HG02642 (cell line): ENCODE measurements at regions not wholly inside any gene's neighbourhood (a gene's known extent, or its start where the extent isn't known, plus 50 kb on each side); places are given as distances from the start of the nearest gene placed in this dataset.

Source experiments
- ATAC-seq: cut with Tn5 transposase; IDR thresholded peaks from one replicate; pipeline ENCODE4 v1.9.1; 2021; ENCODE audit warnings: mild to moderate bottlenecking; ENCODE audit not compliant: unreplicated experiment, poor library complexity

DNA sequence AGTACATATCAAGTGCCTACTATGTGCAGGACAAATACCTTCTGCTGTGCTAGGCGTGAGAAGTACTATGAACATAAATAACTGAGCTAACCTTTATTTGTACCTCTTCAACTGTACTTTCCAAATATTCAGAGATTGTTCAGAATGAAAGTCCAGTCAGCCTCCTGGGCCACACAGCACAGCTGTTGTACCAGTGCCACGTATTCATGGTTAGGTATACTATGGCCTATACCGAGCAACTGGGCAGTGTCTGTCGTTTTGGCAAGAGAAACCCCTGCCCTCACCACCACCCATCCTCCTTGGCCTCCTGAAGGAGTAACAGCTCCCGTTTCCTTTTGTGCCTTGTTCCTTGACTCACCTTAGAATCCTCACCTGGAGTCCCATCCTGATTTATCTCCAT lies 53.0 kb downstream of the RASSF10 start:
- ATAC-seq, result no peak

DNA sequence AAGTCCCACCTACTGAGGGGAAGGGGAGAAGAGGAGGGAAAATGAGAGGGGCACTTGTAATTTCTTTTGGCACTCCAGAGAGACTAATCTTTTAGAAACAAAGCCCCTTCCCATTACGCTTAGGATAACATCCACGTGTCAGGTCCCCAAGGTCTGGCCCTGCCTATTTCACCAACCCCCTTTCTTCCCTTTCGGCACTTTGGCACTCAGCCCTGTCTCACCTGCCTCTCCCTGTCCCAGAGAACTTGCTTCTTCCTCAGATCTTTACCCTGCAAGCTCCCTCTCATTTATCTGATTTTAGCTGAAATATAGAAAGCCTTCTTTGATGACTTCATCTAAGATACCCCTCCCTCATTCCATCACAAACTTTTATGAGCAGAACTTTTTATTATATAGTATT lies 55.5 kb downstream of the RASSF10 start:
- no peak for ATAC-seq

DNA sequence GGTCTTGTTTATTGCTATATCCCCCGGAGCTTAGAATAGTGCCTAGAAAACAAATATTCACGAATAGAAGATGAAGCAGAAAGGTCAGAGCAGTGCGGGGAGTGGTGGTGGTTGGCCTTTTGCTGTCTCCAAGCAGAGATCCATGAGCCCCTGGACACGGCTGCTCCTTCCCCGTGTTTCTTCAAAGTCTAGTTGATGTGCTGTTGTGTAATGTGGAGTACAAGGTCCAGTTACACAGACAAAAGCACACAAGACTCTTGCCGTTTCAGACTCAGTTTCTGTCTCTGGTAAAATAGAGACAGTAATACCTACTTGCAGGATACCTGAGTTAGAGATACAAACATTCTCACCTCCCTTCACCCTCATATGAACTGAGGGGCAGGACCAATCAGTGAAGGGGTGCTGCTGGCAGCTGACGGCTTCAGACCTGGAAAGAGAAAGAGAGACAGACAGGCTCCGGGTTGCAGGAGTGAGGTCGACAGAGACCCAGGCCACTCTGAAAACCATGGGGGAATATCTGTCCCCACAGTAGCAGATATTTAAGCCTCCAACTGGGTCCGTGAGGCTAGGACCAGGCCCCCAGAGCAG lies 56.2 kb downstream of the RASSF10 start:
- ATAC-seq, result no peak

DNA sequence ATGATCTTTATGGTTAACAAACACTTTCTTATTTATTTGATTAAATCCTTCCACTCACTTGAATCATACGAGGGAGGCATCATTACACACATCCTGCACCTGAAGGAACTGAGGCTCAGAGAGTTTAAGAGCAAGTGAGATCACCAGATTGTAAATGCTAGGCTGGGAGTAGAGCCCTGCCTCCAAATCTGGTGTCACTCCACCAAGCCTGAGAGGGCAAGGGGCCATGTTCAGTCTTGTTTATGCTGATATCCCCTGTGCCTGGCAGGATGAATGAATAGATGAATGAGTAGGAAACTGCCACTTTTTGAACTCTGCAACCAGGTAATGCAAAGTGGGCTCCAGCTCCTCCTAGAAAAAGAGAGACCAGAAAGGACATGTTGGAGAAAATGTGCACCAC lies 59.1 kb downstream of the RASSF10 start:
- no peak for ATAC-seq

DNA sequence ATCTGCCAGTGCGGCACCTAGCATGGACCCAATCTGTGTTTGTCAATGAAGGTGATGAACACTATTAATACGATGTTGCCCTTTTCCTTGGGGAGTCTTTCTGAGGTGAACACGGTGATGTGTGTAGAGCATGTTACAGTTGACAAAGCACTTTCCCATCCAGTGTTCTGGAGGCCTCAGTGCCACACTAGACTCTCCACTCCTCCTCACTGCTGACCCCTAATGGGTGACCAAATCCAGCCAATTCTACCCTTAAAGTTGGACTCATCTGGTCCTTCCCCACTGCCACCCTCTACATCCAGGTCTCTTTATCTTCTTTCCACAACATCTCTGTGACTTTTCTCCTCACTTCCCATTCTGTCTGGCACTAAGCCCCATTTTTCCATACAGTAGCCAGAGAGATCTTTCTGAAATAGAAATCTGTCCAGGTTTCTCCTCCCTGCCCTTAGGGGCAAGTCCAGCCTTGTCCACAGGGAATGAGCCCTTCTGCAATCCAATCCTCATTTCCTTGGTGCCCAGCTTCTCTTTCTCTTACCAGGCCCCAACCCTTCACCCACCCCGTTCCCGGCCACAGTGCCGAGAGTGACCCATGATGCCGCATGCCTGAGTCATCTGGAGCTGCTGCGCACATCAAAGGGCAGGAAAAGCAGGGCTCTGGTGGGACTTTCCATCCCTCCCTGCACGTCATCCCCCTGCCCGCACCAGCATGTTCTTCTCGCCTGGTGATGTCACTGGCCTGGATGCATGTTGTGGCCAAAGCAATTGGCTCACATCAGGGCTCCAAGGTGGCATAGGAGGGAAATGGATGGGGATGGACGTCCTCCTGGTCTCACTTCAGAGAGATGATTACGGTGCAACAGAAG lies 64.2 kb downstream of the RASSF10 start:
- ATAC-seq, result no peak

DNA sequence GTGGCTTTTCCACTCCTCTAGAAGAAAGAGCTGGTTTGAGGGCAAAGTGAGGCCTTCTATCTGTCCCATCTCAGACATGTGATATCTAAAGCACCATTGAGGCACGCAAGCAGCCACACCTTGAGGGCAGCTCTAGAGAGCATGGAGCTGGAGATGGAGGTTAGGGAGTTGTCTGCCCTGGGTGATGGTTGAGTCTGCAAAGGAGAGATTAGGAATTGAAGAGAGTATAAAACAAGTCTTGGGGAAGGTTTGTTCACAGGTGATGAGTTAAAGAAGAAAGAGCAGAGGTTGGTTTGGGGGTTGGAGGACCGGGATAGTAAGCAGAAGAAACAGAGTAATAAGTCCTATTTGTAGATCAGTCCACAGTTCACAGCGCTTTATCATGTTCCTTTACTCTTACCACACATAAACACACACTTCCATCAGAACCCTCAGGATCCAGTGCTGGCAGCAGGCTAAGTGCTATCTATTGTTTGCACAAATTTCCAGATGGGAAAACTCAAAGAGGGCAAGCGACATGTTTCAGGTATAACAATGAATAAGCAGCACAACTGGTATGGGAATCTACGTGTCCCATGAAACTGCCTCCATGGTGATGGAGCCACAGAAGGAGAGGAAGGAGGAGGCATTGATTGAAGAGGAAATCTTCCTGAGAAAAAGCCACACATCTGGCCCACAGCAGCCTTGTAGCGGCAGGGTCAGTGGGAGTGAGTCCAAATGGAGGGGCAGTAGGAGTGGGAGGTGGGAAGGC lies 65.8 kb downstream of the RASSF10 start:
- ATAC-seq, result no peak

DNA sequence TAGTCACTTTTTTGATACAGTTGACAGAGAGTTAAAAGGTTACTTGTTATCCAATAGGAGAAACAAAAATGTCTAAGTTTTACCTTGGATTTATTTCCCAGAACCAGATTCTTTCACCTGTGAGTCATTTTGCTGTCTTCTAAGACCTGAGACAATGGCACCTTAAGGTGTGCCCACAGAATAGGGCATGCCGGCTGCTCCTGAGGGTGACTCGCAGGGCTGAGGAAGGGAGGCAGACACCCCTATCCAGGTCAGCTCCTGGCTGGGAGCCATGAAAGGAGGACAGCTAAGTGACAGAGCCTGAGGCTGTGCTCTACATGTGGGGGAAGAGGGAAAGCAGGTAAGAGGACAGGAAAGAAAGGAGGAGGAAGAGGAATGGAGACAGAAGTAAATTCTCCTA lies 67.8 kb downstream of the RASSF10 start:
- no peak for ATAC-seq

DNA sequence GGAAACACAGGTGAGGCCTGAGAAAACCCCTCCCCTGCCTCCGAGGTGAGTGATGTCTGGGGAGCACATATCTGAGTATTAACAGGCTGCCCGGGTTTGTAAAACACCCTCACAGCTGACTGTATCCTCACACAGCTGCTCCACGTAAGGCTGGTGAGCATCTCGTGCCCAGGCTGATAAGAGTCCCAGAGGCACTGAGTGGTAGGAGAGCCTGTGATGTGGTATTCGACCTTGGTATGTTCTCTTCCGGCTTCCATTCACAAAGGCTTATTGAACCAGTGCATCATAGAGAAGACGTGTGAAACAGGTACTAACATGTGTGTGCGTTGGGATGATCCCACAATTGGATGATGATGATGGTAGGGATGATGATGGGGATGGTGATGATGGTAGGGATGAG lies 71.7 kb downstream of the RASSF10 start:
- ATAC-seq, result no peak

DNA sequence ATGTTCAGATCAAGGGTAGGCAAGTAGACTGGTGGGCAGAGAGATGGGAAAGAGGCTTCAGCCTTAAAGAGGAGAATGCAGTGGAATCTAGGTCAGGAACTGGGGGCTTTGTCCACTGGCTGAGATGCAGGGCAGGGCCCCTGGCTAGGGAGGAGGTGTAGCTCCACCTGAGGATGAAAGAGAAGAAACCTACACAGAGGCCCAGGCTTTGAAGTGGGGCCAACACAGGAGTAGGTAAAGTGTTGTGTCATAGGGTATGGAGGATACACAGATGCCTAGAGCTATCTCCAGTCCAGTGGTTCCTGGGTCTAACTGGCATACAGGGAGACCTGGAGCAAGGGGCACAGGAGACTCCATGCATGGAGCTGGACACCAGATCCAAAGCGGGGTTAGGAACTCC lies 73.5 kb downstream of the RASSF10 start:
- no peak for ATAC-seq

DNA sequence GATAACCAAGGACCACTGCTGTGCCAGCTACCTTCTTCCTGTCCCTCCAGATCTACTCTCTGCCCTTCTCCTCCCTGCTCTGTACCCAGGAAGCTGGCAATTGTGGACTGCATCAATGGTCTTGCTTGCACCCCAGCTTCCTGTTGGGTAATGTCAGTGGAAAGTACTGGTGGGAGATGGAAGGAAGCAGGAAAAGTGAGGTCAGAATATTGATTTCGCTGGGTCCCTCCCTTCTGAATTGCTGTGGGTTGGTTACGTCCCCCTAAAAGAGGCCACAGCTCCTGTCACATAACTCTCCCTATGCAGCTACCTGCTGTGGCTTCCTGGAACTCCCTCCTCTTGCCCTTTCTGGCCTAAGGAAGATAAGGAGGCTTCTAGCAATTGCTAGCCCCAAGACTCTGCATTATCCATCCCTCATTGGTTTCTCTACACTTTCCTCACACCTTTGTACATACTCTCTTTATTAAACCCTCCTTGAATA lies 81.2 kb downstream of the RASSF10 start:
- no peak for ATAC-seq

DNA sequence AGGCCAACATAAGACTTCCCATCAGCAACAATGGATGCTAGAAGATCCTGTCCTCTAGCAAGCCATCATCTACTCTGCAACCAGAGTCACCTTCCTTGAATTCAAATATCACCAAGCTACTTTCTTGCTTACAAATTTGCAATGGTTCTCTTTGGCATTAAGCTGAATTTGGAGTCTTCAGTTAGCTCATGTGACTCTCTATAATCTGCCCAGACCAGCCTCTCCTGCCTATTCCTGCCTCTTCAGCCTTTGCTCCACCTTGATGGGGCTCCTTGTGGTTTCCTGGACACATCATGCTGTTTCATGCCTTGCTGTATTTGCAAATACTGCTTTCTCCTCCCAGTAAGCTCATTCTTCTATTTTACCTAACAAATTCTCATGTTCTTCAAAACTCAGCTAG lies 82.3 kb downstream of the RASSF10 start:
- no peak for ATAC-seq

DNA sequence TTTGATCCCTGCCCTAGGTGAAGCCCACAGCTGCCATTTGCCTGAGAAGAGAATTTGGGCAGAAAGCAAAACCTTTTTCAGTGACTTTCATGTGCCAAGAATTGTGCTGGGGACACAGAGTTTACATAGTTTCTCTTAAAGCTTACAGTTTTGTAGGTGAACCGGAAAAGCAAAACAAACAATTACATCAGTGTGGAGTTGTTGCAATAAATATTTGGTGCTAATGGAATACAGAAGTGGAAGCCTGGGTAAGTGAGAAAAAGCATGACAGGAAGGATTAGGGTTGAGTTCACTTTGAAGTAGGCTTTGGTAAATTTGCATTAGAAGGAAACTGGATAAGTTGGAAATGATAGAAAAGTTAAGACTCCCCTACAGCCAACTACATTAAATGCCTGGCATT lies 82.7 kb downstream of the RASSF10 start:
- no peak for ATAC-seq

DNA sequence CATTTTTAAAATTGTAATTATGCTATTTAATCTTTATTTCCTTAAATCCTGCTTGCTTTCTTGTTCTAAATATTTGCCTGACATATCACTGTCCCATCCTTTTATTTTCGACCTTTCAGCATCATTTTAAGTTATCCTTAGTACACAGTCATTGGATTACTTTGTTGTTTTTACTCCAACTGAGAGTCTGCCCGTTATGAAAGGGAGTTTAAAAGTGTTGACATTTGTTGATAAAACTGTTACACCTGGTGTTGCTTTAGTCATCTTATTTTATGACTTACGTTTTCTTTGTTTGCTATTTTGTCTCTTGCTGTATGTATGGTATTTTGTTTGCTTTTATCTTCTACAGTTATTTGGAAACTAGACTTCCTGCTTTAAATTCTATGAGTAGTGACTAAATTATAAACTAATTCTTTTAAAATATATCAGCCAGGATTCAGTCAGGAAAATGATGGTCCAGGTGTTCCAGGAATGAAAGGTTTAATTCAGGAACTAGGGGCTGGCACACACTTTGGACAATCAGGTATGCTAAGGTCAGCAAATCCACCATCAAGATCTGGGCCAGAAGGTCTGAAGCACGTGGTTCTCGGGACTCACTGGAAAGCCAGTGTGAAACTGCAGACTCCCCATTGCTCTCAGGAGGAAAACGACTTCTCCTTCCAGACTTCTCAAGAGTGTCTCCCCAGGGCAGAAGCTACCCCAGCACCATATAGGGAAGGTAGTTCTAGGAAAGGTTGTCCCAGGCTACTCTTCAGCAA lies 86.0 kb downstream of the RASSF10 start:
- ATAC-seq, result no peak

DNA sequence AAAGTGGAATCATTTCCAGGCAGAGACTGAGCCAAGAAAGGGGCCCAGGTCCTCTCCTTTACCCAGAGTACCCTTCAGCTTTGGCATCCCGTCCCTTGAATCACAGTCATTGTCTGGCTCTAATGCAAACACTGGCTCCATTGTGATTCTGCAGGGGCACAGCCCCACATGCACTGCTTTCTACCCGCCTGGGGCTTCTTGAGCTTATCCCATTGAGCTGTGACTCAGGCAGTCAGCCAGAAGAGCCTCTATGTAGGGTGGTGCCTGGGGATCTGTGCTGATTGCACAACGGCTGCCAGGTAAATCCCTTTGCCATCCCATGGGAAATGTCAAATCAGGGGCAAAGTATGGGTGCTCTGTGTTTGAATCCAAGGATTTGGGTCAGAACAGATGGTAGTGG lies 88.9 kb downstream of the RASSF10 start:
- ATAC-seq, result no peak

DNA sequence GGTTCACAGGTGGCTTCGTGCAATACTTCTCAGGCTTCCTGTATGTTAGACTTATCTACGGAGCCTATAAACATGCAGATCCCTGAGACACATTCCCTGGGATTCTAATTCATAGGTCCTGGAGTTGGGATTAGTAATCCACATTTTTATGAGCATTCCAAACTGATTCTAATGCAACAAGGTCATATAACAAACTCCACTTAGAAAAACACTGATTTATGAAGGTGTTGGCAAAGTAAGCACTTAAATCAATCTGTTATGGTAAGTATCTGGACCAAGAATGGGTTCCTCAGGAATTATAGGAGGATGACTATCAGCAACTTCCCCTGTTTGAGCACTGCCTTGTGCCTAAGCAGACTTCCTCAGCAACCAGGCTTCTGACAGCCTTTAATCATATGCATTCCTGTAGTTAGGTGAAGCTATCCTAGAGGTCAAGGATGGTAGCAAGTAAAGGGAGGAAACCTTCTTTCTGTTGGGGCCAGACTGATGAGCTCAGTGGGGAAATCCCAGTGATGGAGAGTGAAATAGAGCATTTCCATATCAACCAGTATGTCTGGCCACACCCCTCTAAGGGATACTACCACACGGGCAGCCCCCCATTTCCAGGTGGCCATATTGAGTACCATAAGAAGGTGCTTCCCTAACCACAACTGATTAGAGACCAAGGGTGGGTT lies 89.6 kb downstream of the RASSF10 start:
- ATAC-seq, result no peak

DNA sequence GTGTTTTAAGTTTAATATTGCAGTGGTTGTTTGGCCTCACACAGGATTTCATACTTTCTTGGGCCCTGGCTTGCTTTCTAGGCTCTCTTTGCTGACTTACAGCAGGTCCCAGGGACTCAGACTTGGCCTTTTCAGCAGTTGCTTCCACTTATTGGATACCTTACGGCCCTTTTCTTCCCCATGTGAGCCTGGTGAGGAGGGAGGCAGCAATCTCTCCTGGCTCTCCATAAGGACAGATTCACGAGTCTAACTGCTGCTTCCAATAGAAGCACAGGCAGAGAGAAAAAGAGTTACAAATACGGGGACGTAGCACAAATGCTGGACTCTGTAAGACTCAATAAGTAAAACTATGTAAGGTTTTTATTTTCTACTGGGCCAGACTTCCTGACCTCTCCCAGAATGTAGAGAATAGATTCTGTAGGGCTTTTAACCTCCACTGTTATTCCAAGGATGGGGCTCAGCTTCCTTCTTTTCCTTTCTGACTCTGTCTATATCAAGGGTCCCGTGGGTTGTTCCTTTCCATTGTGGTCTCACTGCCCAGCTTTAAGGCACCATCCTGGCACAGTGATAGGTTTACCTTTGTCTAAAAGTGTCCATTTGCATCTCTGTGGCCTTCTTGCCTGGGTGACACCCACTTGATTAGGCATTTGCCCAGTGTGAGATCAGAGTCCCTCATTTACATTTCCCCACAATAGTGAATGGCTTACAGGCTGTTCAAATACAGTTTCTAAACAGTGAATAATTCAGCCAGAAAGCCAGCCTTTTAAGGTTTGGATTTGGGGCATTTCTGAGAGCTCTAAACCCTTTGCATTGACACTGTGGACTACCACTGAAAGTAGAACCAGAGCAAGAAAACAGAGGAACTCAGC lies 92.8 kb downstream of the RASSF10 start:
- ATAC-seq, result no peak

DNA sequence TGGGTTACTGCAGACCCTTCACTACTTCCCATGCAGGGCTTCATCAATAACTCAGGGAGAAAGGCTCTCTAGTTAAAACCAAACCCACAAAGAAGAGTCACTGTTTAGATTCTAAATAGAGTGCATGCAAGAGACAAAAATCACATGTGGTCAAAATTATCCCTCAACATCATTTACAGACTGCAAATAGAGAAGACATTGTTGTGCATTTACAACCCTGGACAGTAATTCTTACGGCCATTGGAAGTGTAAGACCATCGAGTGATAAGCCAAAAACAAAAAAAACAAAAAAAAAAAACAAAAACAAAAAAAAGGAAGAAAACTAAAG lies 93.4 kb downstream of the RASSF10 start:
- ATAC-seq, result no peak

DNA sequence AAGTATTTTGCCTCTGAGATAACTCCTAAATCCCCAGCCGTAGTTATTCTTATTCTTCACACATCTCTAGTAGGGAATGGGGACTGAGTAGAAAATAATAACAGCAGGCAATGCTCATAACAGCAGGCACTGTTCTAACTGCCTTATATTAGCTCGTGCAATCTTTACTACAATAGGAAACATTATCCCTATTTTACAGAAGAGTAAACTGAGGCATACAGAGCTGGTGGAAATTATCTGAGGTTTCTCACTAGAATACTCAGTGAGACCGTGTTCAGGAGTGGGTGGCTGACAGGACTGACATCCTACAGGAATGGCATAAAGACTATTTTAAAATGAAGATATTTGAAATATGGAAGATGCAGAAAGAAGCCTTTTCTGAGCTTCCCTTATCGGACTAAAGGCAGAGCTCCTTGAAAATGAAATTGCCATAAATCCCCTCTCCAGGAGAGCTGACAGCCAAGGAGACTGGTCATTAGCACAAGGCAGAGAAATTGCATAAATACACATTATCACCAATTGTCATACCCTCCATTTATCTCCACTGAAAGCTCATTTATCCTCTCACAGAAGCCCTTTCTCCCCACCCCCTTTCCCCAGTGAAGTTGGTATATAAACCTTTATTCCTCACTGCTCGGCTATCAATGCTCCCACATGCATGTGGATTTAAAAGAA lies 93.9 kb downstream of the RASSF10 start:
- ATAC-seq, result no peak
